Posterior vena cava (tissue), 2 donors: ENCODE measurements at regions not wholly inside any gene's neighbourhood (a gene's known extent, or its start where the extent isn't known, plus 50 kb on each side); places are given as distances from the start of the nearest gene placed in this dataset.
"Not testable (repeated sequence)": the region's sequence is repeated elsewhere in the genome, so short reads cannot be mapped to it uniquely, and the experiment has no call there.

Experiments
- DNase-seq: peaks from one replicate; pipeline ENCODE4 v3.0.0-alpha.2; 2020; ENCODE audit warnings: low spot score
- intact Hi-C, 2 donors: fragments of 100-400 bp; cut with DNase I; formaldehyde crosslinking; loops; one replicate each; pipeline versions ENCODE4 v1.14.1 to v1.14.2; 2022 to 2023
- donor health status: DM: yes; HTN: yes; CAD: no.
- donor health status: DM: yes; HTN: yes; CAD: no.

- DNase-seq, result no peak
- intact Hi-C loops, result no loop called here
These were observed 315.9 kb upstream of the TCF4 start for GRCh38 chr18:55903911-55904310.

GRCh38 chr18:55900380-55900779 is 312.4 kb upstream of the TCF4 start:
- no peak for DNase-seq
- intact Hi-C loops, result no loop called here

- intact Hi-C loops, result no loop called here
- no peak for DNase-seq
These were observed 309.2 kb upstream of the TCF4 start for GRCh38 chr18:55897091-55897689.

GRCh38 chr18:55893948-55894347 is 306.0 kb upstream of the TCF4 start:
- intact Hi-C loops, result no loop called here
- DNase-seq, result no peak

- DNase-seq, intact Hi-C loops: not testable (repeated sequence)
These were observed 305.1 kb upstream of the TCF4 start for GRCh38 chr18:55892862-55893813.

GRCh38 chr18:55886886-55887285 is 298.9 kb upstream of the TCF4 start:
- DNase-seq, result no peak
- intact Hi-C loops, result no loop called here

GRCh38 chr18:55884498-55884897 is 296.5 kb upstream of the TCF4 start:
- no peak for DNase-seq
- intact Hi-C loops, result no loop called here

- intact Hi-C loops, result no loop called here
- no peak for DNase-seq
These were observed 292.6 kb upstream of the TCF4 start for GRCh38 chr18:55880617-55881016.

GRCh38 chr18:55879331-55879730 is 291.3 kb upstream of the TCF4 start:
- intact Hi-C loops, result loop anchor here in 1 of 2 donors (5.0 kb wide), 1 partner anchor 477 kb away; no protein-coding TSS in a partner anchor
- no peak for DNase-seq

GRCh38 chr18:55878224-55878623 is 290.2 kb upstream of the TCF4 start:
- no peak for DNase-seq
- intact Hi-C loops, result loop anchor here in 1 of 2 donors (5.0 kb wide), 1 partner anchor 476 kb away; no protein-coding TSS in a partner anchor

GRCh38 chr18:55877321-55877720 is 289.3 kb upstream of the TCF4 start:
- no peak for DNase-seq
- intact Hi-C loops, result loop anchor here in 1 of 2 donors (5.0 kb wide), 1 partner anchor 475 kb away; no protein-coding TSS in a partner anchor

GRCh38 chr18:55876254-55876653 is 288.3 kb upstream of the TCF4 start:
- no peak for DNase-seq
- intact Hi-C loops, result loop anchor here in 1 of 2 donors (5.0 kb wide), 1 partner anchor 474 kb away; no protein-coding TSS in a partner anchor

GRCh38 chr18:55875371-55875901 is 287.4 kb upstream of the TCF4 start:
- intact Hi-C loops, result loop anchor here in 1 of 2 donors (5.0 kb wide), 1 partner anchor 473 kb away; no protein-coding TSS in a partner anchor

GRCh38 chr18:55869556-55870501 is 281.8 kb upstream of the TCF4 start:
- intact Hi-C loops, result no loop called here
- peak; percentile 83 for DNase-seq

More at GRCh38 chr18:55875371-55875901, 287.4 kb upstream of the TCF4 start:
- DNase-seq, result no peak

- no peak for DNase-seq
- intact Hi-C loops, result no loop called here
These were observed 280.9 kb upstream of the TCF4 start for GRCh38 chr18:55868909-55869308.

GRCh38 chr18:55866886-55867285 is 278.9 kb upstream of the TCF4 start:
- intact Hi-C loops, result no loop called here
- no peak for DNase-seq

- DNase-seq, result no peak
- intact Hi-C loops, result no loop called here
These were observed 278.0 kb upstream of the TCF4 start for GRCh38 chr18:55866006-55866405.

GRCh38 chr18:55864281-55864680 is 276.3 kb upstream of the TCF4 start:
- DNase-seq, result no peak
- intact Hi-C loops, result no loop called here

- intact Hi-C loops, result no loop called here
- DNase-seq, result no peak
These were observed 275.9 kb upstream of the TCF4 start for GRCh38 chr18:55863876-55864275.
